ENCODE measurements at regions not wholly inside any gene's neighbourhood (a gene's known extent, or its start where the extent isn't known, plus 50 kb on each side); places are given as distances from the start of the nearest gene placed in this dataset.

GRCh38 chr5:176711883-176712282, 64.6 kb downstream of the TSPAN17 start:
- DNase-seq (ENCODE audit: low spot score), result no peak

DNA sequence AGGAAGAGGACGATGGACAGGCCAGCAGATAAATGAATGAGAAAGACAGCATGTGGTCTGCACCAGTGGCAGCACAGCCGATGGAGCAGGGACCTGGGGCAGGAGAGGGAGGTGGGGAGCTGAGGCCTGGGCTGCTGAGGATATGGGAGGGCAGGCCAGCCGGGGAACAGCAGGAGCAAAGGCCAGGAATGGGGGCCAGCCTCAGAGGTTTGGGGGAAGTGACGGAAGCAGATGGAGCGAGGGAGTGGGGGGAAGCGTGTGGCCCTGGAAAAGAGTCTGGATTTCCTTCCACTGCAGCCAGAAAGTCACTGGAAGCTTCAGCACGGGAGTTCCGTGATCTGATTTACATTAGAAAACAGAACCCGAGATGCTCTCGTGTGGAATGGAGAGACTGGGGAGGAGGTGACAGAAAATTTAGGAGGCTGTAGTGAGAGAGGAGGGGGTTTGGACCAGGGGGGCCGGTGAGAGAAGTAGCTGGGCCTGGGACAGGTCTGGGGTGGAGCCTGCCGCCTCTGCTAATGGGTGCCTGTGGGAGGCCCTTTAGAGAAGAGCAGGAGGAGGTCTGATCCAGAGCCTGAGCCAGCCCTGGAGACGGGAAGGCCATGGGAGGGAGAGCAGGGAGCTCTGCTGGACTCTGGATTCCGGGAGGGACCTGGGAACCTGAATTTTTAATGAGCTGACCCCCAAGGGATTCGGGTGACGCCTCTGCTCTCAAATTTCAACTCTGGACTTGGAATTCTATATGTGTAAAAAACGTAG, 65.4 kb downstream of the TSPAN17 start:
- DNase-seq (ENCODE audit: low spot score), result no peak

DNA sequence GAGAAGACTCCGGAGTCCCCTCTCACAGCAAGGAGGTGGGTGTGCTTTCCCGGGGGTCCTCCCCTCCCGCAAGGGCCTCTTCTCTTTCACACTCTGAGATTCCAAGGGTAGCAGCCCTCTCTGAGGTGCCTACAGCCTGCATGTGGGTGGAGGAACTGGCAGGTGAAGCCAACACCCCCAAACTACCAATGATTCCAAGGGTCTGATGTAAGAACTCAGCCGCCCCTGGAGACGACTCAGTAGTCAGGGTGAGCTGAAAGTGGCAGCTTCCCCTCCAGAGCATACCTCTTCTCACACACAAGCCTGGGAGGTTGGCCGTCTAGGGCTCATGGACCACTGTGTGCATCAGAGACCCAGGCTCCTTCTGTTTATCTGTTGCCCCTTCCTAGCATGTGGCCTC, 66.1 kb downstream of the TSPAN17 start:
- DNase-seq (ENCODE audit: low spot score), result no peak

- DNase-seq (ENCODE audit: low spot score), result no peak
These were observed 66.8 kb downstream of the TSPAN17 start for GRCh38 chr5:176714067-176714466.

DNA sequence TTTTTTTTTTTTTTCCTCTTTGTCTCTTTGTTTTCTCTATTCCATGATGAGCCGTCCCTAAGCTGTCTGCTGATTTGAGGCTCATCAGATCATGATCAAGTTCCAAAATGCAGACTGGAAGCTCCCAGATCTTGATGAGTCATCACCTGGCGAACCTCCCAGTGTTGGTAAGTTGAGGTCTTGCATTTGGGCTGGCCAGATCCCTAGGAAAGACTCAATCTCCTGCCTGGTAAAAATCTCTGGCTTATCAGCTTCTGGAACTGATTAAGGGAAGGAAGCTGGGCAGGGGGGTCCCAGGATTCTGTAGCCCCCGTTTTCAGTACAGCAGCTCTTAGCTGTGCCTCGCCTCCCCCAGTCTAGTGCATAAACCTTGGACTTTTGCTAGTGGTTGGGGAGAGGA, 69.0 kb downstream of the TSPAN17 start:
- DNase-seq (ENCODE audit: low spot score), result no peak

DNA sequence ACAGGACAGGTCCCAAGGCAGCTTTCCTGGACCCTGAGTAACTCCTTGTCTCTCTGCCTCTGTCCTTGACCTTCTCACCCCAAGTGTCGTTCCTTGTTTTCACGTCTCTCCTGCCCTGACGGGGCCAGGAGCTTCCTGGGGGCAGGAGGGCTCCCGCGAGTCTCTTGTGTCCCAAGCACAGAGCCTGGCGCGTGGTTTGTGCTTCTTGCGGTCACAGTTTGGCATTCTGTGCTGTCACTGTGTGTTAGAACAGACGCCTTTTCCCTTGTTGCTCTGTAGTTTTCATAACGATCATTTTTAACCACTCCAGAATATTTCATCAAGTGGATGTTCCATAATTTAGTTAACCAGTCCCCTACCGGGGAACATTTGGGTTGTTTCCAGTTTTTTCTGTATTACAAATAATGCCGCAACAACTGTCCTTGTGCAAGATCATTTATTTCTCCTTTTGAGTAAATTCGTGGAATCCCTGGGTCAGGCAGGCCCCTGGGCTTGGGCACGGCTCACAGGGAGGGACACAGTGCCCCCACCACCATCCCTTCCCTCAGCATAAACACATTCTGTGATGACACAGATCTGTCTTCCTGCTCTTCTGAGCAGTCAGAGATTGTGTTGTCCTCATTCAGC, 71.9 kb downstream of the TSPAN17 start:
- no peak for DNase-seq (ENCODE audit: low spot score)

GRCh38 chr5:176721509-176721908, 74.2 kb downstream of the TSPAN17 start:
- DNase-seq (ENCODE audit: low spot score), result no peak

- no peak for DNase-seq (ENCODE audit: low spot score)
These were observed 75.5 kb downstream of the TSPAN17 start for GRCh38 chr5:176722757-176723156.

DNA sequence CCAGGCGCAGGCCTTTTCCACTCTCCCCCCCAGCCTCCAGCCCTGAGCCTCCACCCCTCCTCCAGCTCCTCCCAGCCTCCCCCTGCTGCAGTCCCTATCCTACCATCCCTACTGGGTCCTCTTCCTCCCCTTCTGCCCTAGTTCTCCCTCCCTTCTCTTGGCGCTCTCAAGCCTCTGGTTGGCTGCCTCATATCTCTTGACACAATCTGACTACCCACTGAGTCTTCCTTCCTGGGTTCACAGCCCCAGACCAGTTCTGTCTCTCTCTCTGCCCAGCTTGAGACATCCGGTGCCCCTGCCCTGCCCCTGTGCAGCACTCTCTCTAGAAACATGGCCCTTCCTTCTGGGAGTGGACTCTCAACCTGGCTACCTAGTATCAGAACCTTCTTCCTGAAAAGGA, 76.2 kb downstream of the TSPAN17 start:
- DNase-seq (ENCODE audit: low spot score), result no peak

- DNase-seq (ENCODE audit: low spot score), result no peak
These were observed 77.2 kb downstream of the TSPAN17 start for GRCh38 chr5:176724472-176724871.

GRCh38 chr5:176725521-176726280, 78.4 kb downstream of the TSPAN17 start:
- DNase-seq (ENCODE audit: low spot score), result no peak

DNA sequence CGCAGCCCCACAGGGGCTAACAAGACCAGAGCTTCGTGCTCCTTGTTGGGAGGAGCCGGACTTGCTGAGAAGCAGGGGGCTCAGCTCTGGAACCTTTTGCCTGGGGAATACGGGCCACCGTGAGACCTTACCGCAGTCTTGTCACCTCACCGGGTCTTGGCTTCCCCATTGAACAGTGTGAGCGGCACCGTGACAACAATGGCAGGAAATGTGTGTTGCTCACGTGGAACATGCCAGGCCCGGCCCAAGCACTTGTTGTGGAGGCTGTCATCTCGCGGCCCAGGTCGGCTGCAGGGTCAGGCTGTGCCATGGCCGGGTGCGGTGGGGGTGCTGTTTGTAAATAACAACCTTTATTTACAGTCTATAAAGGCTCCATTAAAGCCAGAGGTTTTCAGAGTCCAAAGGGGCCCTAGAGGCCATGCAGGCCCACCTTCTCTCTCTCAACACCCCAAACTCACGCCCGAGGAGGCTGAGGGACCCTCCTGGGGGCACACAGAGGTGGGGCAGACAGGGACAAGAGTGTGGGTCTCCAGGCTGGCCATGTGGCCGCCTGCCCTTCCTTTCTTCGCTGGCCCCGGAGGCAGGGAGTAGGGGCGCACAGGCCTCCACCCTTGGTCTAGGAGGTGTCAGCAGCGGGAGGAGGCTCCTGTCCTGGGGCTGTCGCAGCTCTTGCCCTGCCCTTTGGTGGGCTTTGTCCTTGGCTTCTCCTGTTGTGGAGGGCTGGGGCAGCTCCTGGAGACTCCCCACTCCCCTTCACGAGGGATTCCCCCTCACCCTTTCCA, 79.7 kb downstream of the TSPAN17 start:
- DNase-seq (ENCODE audit: low spot score), result peak; percentile 57

GRCh38 chr5:176727528-176727900, 80.2 kb downstream of the TSPAN17 start:
- DNase-seq (ENCODE audit: low spot score), result no peak

GRCh38 chr5:176727983-176728675, 80.8 kb downstream of the TSPAN17 start:
- DNase-seq (ENCODE audit: low spot score), result no peak

GRCh38 chr5:176728831-176729251, 81.5 kb upstream of the UNC5A start:
- no peak for DNase-seq (ENCODE audit: low spot score)

GRCh38 chr5:176730815-176731475, 79.4 kb upstream of the UNC5A start:
- no peak for DNase-seq (ENCODE audit: low spot score)

DNA sequence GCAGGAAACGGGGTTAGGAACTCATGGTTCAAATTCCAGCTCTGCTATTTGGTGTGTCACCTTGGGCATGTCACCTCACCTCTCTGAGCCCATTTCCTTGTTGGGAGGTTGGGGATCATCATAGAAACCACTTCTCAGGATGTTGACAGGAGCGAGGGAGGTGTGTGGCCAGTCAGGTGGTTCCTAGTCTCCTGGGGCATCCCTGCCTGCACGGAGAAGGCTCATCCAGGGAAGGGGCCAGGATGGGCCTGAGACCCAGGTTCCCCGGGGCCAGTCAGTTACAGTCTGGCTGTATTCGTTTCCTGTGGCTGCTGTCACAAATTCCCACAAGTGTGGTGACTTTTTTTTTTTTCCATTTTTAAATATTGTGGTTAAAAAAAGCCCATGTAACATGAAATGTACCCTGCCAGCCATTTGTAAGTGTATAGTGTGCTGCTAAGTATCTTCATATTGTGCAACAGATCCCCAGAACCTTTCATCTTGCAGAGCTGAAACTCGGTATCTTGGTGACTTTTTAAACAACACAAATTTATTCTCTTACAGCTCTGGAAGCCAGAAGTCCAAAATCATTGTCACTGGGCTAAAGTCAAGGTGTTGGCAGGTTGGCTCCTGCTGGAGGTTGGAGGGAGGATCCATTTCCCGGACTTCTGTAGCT, 78.7 kb upstream of the UNC5A start:
- no peak for DNase-seq (ENCODE audit: low spot score)

DNA sequence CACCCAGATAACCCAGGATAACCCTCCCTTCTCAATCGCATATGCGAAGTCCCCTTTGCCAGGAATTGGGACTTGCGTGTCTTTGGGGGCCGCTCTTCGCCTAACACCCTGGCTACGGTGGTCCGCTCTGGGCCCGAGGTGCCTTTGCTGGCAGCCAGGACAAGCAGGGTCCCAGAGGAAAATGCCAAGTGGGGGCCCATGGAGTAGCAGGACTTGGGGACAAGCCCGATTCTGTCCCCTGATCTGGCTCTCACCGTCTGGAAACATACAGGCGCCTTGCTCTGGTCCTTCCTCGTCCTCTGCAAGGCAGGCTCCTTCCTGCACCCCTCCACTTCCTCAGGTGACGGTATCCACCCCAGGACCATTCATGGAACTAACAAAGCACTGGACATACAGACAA, 78.1 kb upstream of the UNC5A start:
- DNase-seq (ENCODE audit: low spot score), result no peak

DNA sequence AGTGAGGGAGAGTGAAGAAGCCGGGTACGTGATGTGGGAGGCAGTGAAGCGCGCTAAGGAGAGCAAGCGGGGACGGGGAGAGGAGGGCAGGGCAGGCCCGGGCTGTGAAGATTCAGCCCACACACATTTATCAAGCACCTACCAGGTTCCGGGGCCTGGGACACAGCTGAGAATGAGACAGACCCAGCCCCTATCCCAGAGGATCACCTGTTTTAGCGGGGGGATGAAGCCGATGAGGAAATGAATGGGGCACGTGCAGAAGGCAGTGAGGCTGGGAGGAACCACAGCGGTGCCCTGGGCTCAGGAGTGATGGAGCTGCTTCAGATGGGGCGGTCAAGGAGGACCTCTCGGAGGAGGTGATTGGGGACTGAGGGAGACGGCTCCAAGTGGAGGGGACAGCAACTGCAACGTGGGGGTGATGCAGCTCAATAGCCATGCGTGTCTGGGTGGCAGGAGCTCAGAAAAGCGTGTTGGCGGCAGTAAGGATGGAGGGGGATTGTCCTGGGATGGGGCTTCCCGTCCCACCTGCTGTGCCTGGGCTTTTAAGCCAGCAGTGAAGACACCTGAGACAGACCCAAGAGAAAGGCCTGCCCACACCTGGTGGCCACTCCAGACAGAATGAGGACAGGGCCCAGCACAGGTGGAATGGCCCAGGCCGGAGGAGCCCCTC, 77.5 kb upstream of the UNC5A start:
- no peak for DNase-seq (ENCODE audit: low spot score)
